Lung (tissue), 11 donors: ENCODE measurements at regions not wholly inside any gene's neighbourhood (a gene's known extent, or its start where the extent isn't known, plus 50 kb on each side); places are given as distances from the start of the nearest gene placed in this dataset.

Experiments used
- ATAC-seq: fragments of 200-7000 bp; cut with Tn5 transposase; one replicate; pipeline ENCODE4 v1.9.1; 2020; ENCODE audit warnings: moderate number of reproducible peaks; ENCODE audit not compliant: insufficient read depth, low FRiP score
- DNase-seq, 3 donors: peaks; one replicate each; pipeline ENCODE4 v3.0.0-alpha.2; 2013 to 2017
- H3K27ac ChIP-seq, 2 donors: one replicate each; pipeline ENCODE4 v1.5.1; 2013; ENCODE audit warnings: mild to moderate bottlenecking in 2 of 2, moderate library complexity in 2 of 2, control low read depth in 1 of 2, inconsistent platforms in 1 of 2, low read depth in 1 of 2, low read length in 1 of 2
- H3K27me3 ChIP-seq, 3 donors: one replicate each; pipeline ENCODE4 v1.5.1; 2013; ENCODE audit warnings: low read length in 2 of 3; ENCODE audit not compliant: control insufficient read depth in 3 of 3, insufficient read depth in 3 of 3
- H3K36me3 ChIP-seq, 4 donors: one replicate each; pipeline ENCODE4 v1.5.1; 2013; ENCODE audit warnings: low read length in 4 of 4, mild to moderate bottlenecking in 1 of 4, moderate library complexity in 1 of 4; ENCODE audit not compliant: control insufficient read depth in 4 of 4, insufficient read depth in 4 of 4
- H3K4me1 ChIP-seq, 5 donors: one replicate each; pipeline ENCODE4 v1.5.1; 2013; ENCODE audit warnings: low read length in 5 of 5, mild to moderate bottlenecking in 2 of 5, moderate library complexity in 1 of 5; ENCODE audit not compliant: control insufficient read depth in 5 of 5, insufficient read depth in 5 of 5
- H3K4me3 ChIP-seq: one replicate; pipeline ENCODE4 v1.5.1; 2013; ENCODE audit warnings: mild to moderate bottlenecking, control low read depth, moderate library complexity
- H3K9ac ChIP-seq, 2 donors: one replicate each; pipeline ENCODE4 v1.5.1; 2013; ENCODE audit warnings: low read length in 2 of 2, control low read depth in 1 of 2; ENCODE audit not compliant: insufficient read depth in 1 of 2
- H3K9me3 ChIP-seq, 4 donors: one replicate each; pipeline ENCODE4 v1.5.1; 2013; ENCODE audit warnings: low read length in 3 of 4, mild to moderate bottlenecking in 1 of 4, moderate library complexity in 1 of 4; ENCODE audit not compliant: control insufficient read depth in 4 of 4, insufficient read depth in 3 of 4
- CTCF ChIP-seq: IDR thresholded peaks from 2 replicates; pipeline ENCODE4 v1.5.1; 2012; ENCODE audit warnings: mild to moderate bottlenecking; ENCODE audit errors: control extremely low read depth, extremely low read depth
- WGBS, 2 donors: extraction: QIAGEN DNeasy Blood & Tissue Kit; methylation state at CpG; one replicate each; pipeline ENCODE4 v1.1.7; 2013; 5-methylcytosine and 5-hydroxymethylcytosine counted together
- donor health status: control.
- donor health status: control.
- donor health status: Bipolar disorder and iron deficiency.
- donor health status: healthy.
- donor health status: DM: yes; HTN: yes; CAD: no.

GRCh38 chr5:85769347-85769746 lies 848.4 kb upstream of the COX7C start:
- WGBS, 2 donors = 60 to 79% methylated on average over 3 of the region's 3 CpGs

GRCh38 chr5:85784746-85785145 lies 833.0 kb upstream of the COX7C start:
- DNase-seq = no peak
- Histone ChIP-seq H3K9me3 (no peaks in the 10 kb centered on the region), H3K36me3 (no peaks in the 10 kb centered on the region), H3K27ac (no peak overlapping the region), H3K4me3 (no peak overlapping the region), H3K4me1 (no peaks in the 10 kb centered on the region), H3K9ac (no peak overlapping the region), H3K27me3 (no peaks in the 10 kb centered on the region)
- TF ChIP-seq CTCF = no peak
- 92 to 93% methylated on average over 2 of the region's 2 CpGs for WGBS, 2 donors
- no peak for ATAC-seq

More at GRCh38 chr5:85769347-85769746, 848.4 kb upstream of the COX7C start:
- TF ChIP-seq CTCF = no peak
- Histone ChIP-seq H3K4me1 (no peaks in the 10 kb centered on the region), H3K9me3 (peaks cover 0 to 10% (median 2%) of the 10 kb centered on the region in 4 donors), H3K9ac (no peak overlapping the region), H3K36me3 (no peaks in the 10 kb centered on the region), H3K27ac (no peak overlapping the region), H3K4me3 (no peak overlapping the region), H3K27me3 (no peaks in the 10 kb centered on the region)
- ATAC-seq (no peak), DNase-seq (no peak)

- no peak for ATAC-seq
- WGBS, 2 donors = 55 to 72% methylated on average over 3 of the region's 3 CpGs
These were observed 804.6 kb upstream of the COX7C start for GRCh38 chr5:85813146-85813545.

More at GRCh38 chr5:85813146-85813545, 804.6 kb upstream of the COX7C start:
- H3K4me3 ChIP-seq = no peak overlapping the region
- no peaks in the 10 kb centered on the region for H3K4me1 ChIP-seq
- no peaks in the 10 kb centered on the region for H3K9me3 ChIP-seq
- no peaks in the 10 kb centered on the region for H3K36me3 ChIP-seq
- TF ChIP-seq CTCF = no peak
- no peak overlapping the region for H3K27ac ChIP-seq
- H3K27me3 ChIP-seq = no peaks in the 10 kb centered on the region
- DNase-seq = no peak
- no peak overlapping the region for H3K9ac ChIP-seq
